HG03064 (cell line): ENCODE measurements at regions not wholly inside any gene's neighbourhood (a gene's known extent, or its start where the extent isn't known, plus 50 kb on each side); places are given as distances from the start of the nearest gene placed in this dataset.

Experiments
- ATAC-seq: cut with Tn5 transposase; IDR thresholded peaks from one replicate; pipeline ENCODE4 v1.9.1; 2021; ENCODE audit warnings: low read depth; ENCODE audit not compliant: unreplicated experiment

- ATAC-seq, result no peak
These were observed 68.4 kb downstream of the VEGFA start for GRCh38 chr6:43838276-43839036.

DNA sequence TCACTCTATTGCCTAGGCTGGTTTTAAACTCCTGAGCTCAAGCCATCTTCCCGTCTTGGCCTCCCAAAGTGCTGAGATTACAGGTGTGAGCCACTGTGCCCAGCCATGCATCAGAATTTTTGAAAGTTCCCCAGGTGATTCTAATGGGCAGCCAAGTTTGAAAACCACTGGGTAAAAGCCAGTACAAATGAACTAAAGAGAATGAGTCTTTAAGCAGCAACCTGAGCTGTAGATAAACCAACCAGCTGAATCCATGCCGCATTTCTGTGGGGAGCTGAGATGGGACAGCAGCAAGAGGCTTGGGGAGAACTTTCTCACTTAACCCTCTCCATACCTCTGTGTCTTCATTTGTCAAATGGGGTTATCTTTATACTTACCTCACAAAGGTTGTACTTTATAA is 67.5 kb downstream of the VEGFA start:
- ATAC-seq, result no peak

DNA sequence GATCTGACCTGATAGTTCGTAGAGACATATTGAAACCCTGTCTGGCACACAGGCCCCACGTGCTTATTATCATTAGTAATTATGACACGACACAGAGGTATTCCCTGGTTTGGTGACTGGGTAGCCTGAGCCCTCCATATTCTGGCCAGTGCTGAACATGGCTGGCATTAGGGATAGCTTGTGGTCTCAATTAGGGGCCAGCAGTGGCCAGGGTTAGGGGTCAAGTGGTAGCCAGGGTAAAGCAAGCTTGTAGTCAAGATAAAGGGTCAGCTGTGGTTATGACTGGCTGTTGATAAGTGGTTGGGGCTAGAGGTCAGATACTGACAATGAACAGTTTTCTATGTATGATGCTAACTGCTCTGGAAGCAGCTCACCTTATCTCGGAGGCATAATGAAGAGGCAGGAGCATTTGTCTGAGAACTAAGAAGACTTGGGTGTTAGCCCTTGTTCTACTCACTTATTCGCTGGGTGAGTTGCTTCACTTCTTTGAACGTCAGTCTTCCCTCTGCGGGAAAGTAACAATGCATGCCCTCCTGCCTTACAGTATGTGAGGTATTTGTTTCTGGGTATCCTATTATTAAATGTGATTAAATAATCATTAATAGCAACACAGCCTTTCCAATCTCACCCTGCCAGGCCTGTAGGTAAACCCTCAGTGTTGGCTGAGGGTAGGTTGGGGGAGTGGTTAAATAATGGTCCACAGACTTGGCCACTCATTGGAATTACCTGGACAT is 66.7 kb downstream of the VEGFA start:
- no peak for ATAC-seq
